ENCODE measurements at regions not wholly inside any gene's neighbourhood (a gene's known extent, or its start where the extent isn't known, plus 50 kb on each side); places are given as distances from the start of the nearest gene placed in this dataset.
"Not testable (repeated sequence)": the region's sequence is repeated elsewhere in the genome, so short reads cannot be mapped to it uniquely, and the experiment has no call there.

GRCh38 chr21:9753441-9753840 is 767.9 kb upstream of the TPTE start:
- not testable (repeated sequence) for TF ChIP-seq YY1 (IDR thresholded peaks at IDR 0.05; ENCODE audit: insufficient read depth, insufficient read length); ZNF274 (IDR thresholded peaks at IDR 0.05; ENCODE audit: low read depth, low read length)
